Right cardiac atrium (tissue), 5 donors: ENCODE measurements at regions not wholly inside any gene's neighbourhood (a gene's known extent, or its start where the extent isn't known, plus 50 kb on each side); places are given as distances from the start of the nearest gene placed in this dataset.
A peak's percentile ranks its signal among the peaks of the same experiment; 100 is the strongest.
"Not testable (repeated sequence)": the region's sequence is repeated elsewhere in the genome, so short reads cannot be mapped to it uniquely, and the experiment has no call there.

Experiments
- ATAC-seq, 2 donors: fragments of 200-7000 bp; cut with Tn5 transposase; one replicate each; pipeline versions ENCODE4 v1.8.0 to v1.9.1; 2020; ENCODE audit warnings: moderate library complexity in 2 of 2, mild to moderate bottlenecking in 1 of 2
- DNase-seq, 3 donors: peaks; one replicate each; pipeline ENCODE4 v3.0.0-alpha.2; 2020
- H3K27ac ChIP-seq: one replicate; pipeline ENCODE4 v1.5.1; 2013; ENCODE audit warnings: mild to moderate bottlenecking, low read length, control low read depth, moderate library complexity
- H3K27me3 ChIP-seq: one replicate; pipeline ENCODE4 v1.6.1; 2013; ENCODE audit not compliant: control insufficient read depth, insufficient read depth
- H3K4me1 ChIP-seq: one replicate; pipeline ENCODE4 v1.6.1; 2013; ENCODE audit warnings: low read length; ENCODE audit not compliant: control insufficient read depth, insufficient read depth
- H3K4me3 ChIP-seq: one replicate; pipeline ENCODE4 v1.5.1; 2013; ENCODE audit warnings: low read length, control low read depth
- H3K9me3 ChIP-seq: one replicate; pipeline ENCODE4 v1.6.1; 2013; ENCODE audit warnings: low read length; ENCODE audit not compliant: control insufficient read depth
- WGBS: extraction: QIAGEN DNeasy Blood & Tissue Kit; methylation state at CpG from one replicate; pipeline ENCODE4 v1.1.7; 2013; 5-methylcytosine and 5-hydroxymethylcytosine counted together
- intact Hi-C, 4 donors: fragments of 100-400 bp; cut with DNase I; formaldehyde crosslinking; loops; one replicate each; pipeline versions ENCODE4 v1.11.0 to v1.14.0; 2022 to 2023
- donor health status: healthy with polysubstance abuse.
- donor health status: DM: no; HTN: yes; CAD: no.
- donor health status: DM: no; HTN: no; CAD: no.
- donor health status: DM: no; HTN: yes; CAD: no; lungs with severe emphysema.
- donor health status: DM: yes; HTN: yes; CAD: no.

DNA sequence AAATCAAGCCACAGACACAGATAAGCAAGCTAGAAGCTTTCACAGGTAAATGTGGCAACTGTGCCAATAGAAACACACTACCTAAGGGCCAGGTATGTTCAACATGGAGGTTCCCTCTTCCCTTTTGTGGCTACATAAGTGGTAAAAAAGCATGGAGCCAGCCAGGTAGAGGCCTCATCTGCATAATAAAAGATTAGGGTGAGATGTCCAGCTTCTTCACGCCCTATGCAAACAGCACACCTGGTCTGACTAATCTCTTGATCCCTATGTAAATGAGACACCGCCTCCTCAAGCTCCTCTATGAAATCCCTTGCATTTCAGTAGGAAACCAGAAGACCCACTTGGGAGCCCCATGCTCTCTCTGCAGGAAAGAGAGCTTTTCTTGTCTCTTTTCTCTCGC lies 282.2 kb downstream of the NEBL start:
- ATAC-seq (no peak), DNase-seq (no peak)
- no peaks in the 10 kb centered on the region for H3K9me3 ChIP-seq
- no peak overlapping the region for H3K4me3 ChIP-seq
- no peak overlapping the region for H3K27ac ChIP-seq
- H3K27me3 ChIP-seq: no peaks in the 10 kb centered on the region
- no peaks in the 10 kb centered on the region for H3K4me1 ChIP-seq
- WGBS: 90% methylated on average over 3 of the region's 3 CpGs
- intact Hi-C loops: no loop called here

DNA sequence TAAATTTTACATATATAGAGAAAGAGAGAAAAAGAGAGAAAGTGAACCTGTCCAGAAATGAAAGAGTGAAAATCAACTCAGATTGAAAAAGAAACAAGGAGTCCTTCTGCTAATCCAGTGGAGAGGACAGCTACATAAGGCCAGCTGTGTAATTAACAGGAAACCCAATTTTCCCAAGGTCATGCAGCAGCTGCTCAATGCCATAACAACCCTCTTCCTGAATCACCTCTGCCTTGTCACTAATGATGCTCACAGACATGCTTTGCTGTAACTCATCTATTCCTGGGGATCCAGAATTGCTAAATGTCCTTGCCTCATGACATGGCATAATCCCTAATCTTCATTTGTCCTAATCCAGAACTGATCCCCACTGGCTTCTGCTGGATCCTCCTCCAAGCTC lies 288.6 kb downstream of the NEBL start:
- Histone ChIP-seq H3K9me3 (no peaks in the 10 kb centered on the region), H3K4me1 (no peaks in the 10 kb centered on the region), H3K27ac (no peak overlapping the region), H3K27me3 (no peaks in the 10 kb centered on the region), H3K4me3 (no peak overlapping the region)
- ATAC-seq (no peak), DNase-seq (no peak)
- intact Hi-C loops: no loop called here

DNA sequence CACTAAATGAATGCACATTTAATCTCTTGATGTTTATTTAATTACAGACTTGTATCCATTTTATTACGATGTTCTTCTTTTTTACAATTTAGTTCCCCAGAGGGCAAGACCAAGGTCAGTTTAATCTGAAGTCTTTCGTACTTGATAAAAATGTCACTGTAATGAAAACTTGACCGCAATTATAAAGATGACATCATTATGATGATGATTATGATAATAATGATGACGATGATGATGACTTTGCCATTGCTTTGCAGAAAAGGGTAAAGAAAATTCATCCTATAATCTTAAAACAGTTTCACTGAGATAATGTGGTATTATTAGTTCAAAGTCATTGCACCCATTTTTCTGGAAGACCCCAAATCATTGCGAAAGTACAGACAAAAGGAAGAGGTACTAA lies 290.1 kb downstream of the NEBL start:
- H3K9me3 ChIP-seq: no peaks in the 10 kb centered on the region
- H3K27me3 ChIP-seq: no peaks in the 10 kb centered on the region
- H3K4me3 ChIP-seq: no peak overlapping the region
- no peak for DNase-seq
- H3K27ac ChIP-seq: no peak overlapping the region
- ATAC-seq: no peak
- WGBS: 72% methylated on average over 5 of the region's 5 CpGs
- H3K4me1 ChIP-seq: no peaks in the 10 kb centered on the region
- intact Hi-C loops: no loop called here

GRCh38 chr10:20601941-20602461 lies 295.1 kb downstream of the NEBL start:
- intact Hi-C loops: no loop called here
- ATAC-seq (no peak), DNase-seq (no peak)
- Histone ChIP-seq H3K27ac (no peak overlapping the region), H3K9me3 (no peaks in the 10 kb centered on the region), H3K27me3 (no peaks in the 10 kb centered on the region), H3K4me3 (no peak overlapping the region), H3K4me1 (no peaks in the 10 kb centered on the region)
- WGBS: 94% methylated on average over 1 of the region's 1 CpG

GRCh38 chr10:20598590-20598989 lies 298.5 kb downstream of the NEBL start:
- Histone ChIP-seq H3K4me3 (no peak overlapping the region), H3K4me1 (no peaks in the 10 kb centered on the region), H3K27me3 (no peaks in the 10 kb centered on the region), H3K9me3 (no peaks in the 10 kb centered on the region), H3K27ac (no peak overlapping the region)
- ATAC-seq (peak; percentile 94 to 97), DNase-seq (peak; percentile 77 to 86 (median 82))
- intact Hi-C loops: no loop called here
- WGBS: 22% methylated on average over 3 of the region's 3 CpGs

DNA sequence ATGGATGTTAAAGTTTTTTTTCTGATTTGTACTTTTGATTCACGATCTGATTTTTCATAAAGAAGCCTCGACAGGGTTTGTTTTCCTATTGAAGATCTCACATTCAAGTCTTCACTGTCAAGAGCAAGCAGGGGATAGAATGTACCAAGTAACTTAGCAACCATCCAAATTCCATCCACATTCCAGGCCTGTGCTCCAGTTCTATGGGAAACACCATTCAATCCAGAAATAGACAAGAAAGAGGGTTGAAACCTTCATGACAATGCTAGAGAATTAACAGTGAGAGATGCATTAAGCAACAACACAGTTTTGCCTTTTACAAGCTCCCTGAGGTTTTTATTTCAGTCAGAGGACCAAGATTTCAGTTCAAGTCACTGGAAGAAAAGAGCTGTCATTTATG lies 300.2 kb downstream of the NEBL start:
- DNase-seq (no peak), ATAC-seq (peak; percentile 73 to 77)
- no peaks in the 10 kb centered on the region for H3K9me3 ChIP-seq
- H3K27me3 ChIP-seq: no peaks in the 10 kb centered on the region
- no peak overlapping the region for H3K27ac ChIP-seq
- H3K4me1 ChIP-seq: no peaks in the 10 kb centered on the region
- intact Hi-C loops: no loop called here
- WGBS: 44% methylated on average over 2 of the region's 2 CpGs
- H3K4me3 ChIP-seq: no peak overlapping the region

DNA sequence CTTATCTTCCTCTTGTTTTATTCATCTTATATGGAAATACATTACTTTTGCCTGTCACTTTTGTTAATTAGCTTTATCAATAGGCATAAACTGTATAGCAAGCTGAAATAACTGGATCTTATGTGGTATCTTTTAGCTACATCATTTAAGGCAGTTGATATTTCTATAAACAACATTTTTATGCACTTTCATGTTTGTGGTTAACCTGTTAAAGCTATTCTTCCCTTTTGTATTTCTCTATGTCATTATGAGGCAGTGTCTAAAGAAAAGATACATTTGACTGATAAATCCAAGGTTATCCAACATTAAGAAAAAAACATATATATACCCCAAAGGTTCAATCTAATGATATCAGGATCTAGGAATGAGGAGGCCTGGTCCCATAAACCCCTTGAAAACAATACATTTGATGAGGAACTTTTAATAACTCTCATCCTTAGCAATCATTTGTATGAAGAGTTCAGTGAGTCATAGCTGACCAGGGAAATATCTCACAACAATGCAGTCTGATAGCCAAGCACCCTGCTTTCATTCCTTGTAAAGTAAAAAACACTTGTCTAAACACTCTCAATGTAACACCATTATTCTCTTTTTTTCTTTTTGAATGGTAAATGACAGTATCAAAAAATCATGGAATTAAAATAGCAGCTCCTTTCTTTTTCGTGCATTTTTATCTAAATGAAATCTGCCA lies 300.9 kb downstream of the NEBL start:
- Histone ChIP-seq H3K4me1 (no peaks in the 10 kb centered on the region), H3K27ac (no peak overlapping the region), H3K27me3 (no peaks in the 10 kb centered on the region), H3K9me3 (no peaks in the 10 kb centered on the region), H3K4me3 (no peak overlapping the region)
- ATAC-seq (peak in 1 of 2 donors; percentile 50), DNase-seq (no peak)
- 40% methylated on average over 1 of the region's 1 CpG for WGBS
- intact Hi-C loops: no loop called here

DNA sequence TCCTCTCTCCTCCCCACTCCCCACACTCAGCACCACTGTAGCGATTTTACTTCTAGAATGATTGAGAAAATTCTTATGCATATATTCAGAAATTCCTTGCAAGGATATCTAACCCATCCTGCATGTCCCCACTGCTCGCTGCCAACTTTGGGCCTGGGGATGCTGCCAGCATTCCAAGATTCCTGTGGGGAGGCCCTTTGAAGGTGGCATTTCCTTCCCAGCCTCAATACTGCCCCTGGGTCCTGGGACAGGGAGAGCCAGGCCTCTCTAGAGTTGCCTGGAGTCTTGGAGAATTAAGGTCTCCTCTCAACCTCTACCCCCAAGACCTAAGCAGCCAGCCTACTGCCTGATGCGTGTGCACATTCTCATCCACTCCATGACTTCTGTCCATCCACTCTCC lies 303.5 kb downstream of the NEBL start:
- Histone ChIP-seq H3K27me3 (no peaks in the 10 kb centered on the region), H3K4me1 (no peaks in the 10 kb centered on the region), H3K27ac (no peak overlapping the region), H3K4me3 (no peak overlapping the region), H3K9me3 (no peaks in the 10 kb centered on the region)
- intact Hi-C loops: no loop called here
- ATAC-seq (no peak), DNase-seq (no peak)
- WGBS: 80% methylated on average over 3 of the region's 3 CpGs

GRCh38 chr10:20582041-20582440 lies 315.1 kb downstream of the NEBL start:
- Histone ChIP-seq H3K27ac (no peak overlapping the region), H3K4me1 (no peaks in the 10 kb centered on the region), H3K9me3 (peaks cover 3% of the 10 kb centered on the region), H3K4me3 (no peak overlapping the region), H3K27me3 (no peaks in the 10 kb centered on the region)
- 80% methylated on average over 1 of the region's 1 CpG for WGBS
- intact Hi-C loops: no loop called here
- ATAC-seq (no peak), DNase-seq (no peak)

- 82% methylated on average over 2 of the region's 2 CpGs for WGBS
- Histone ChIP-seq H3K9me3 (no peaks in the 10 kb centered on the region), H3K27ac (no peak overlapping the region), H3K27me3 (no peaks in the 10 kb centered on the region), H3K4me3 (no peak overlapping the region), H3K4me1 (no peaks in the 10 kb centered on the region)
- no peak for DNase-seq
- intact Hi-C loops: no loop called here
- no peak for ATAC-seq
Observed at GRCh38 chr10:20573924-20574323, 323.2 kb downstream of the NEBL start.

GRCh38 chr10:20555990-20556389 lies 341.1 kb downstream of the NEBL start:
- H3K9me3 ChIP-seq, intact Hi-C loops, H3K27ac ChIP-seq, H3K27me3 ChIP-seq, DNase-seq, H3K4me1 ChIP-seq, H3K4me3 ChIP-seq, ATAC-seq: not testable (repeated sequence)
- WGBS: 71% methylated on average over 7 of the region's 7 CpGs

GRCh38 chr10:20552382-20552781 lies 344.7 kb downstream of the NEBL start:
- Histone ChIP-seq H3K27me3 (no peaks in the 10 kb centered on the region), H3K27ac (no peak overlapping the region), H3K4me3 (no peak overlapping the region), H3K4me1 (no peaks in the 10 kb centered on the region), H3K9me3 (no peaks in the 10 kb centered on the region)
- WGBS: 56% methylated on average over 3 of the region's 3 CpGs
- DNase-seq (no peak), ATAC-seq (no peak)
- intact Hi-C loops: no loop called here
